ENCODE measurements at regions not wholly inside any gene's neighbourhood (a gene's known extent, or its start where the extent isn't known, plus 50 kb on each side); places are given as distances from the start of the nearest gene placed in this dataset.

GRCh38 chr6:101296169-101296960 lies 97.1 kb upstream of the GRIK2 start:
- TF ChIP-seq ZNF251 (CRISPR knock-in tag; IDR thresholded peaks at IDR 0.05) (no peak), FOXK2 (IDR thresholded peaks at IDR 0.05) (no peak), PRDM10 (CRISPR knock-in tag; IDR thresholded peaks at IDR 0.05; ENCODE audit: low read depth) (no peak), THRA (CRISPR knock-in tag; IDR thresholded peaks at IDR 0.05; ENCODE audit: borderline replicate concordance) (no peak), REST (IDR thresholded peaks at IDR 0.05; ENCODE audit: borderline replicate concordance in 1 of 2, low read depth in 1 of 2, low read length in 2 of 2) (no peak), POLR2AphosphoS5 (IDR thresholded peaks at IDR 0.05; ENCODE audit: low read depth, low read length) (no peak), MLXIP (CRISPR knock-in tag; IDR thresholded peaks at IDR 0.05; ENCODE audit: borderline replicate concordance) (no peak)
- TF ChIP-seq, protein P1, sequence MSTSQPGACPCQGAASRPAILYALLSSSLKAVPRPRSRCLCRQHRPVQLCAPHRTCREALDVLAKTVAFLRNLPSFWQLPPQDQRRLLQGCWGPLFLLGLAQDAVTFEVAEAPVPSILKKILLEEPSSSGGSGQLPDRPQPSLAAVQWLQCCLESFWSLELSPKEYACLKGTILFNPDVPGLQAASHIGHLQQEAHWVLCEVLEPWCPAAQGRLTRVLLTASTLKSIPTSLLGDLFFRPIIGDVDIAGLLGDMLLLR (CRISPR knock-in tag; IDR thresholded peaks at IDR 0.05): no peak
- TF ChIP-seq, protein P2, sequence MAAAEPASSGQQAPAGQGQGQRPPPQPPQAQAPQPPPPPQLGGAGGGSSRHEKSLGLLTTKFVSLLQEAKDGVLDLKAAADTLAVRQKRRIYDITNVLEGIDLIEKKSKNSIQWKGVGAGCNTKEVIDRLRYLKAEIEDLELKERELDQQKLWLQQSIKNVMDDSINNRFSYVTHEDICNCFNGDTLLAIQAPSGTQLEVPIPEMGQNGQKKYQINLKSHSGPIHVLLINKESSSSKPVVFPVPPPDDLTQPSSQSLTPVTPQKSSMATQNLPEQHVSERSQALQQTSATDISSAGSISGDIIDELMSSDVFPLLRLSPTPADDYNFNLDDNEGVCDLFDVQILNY (CRISPR knock-in tag; conservative IDR thresholded peaks at IDR 0.05): no peak
- TF ChIP-seq, protein P3, sequence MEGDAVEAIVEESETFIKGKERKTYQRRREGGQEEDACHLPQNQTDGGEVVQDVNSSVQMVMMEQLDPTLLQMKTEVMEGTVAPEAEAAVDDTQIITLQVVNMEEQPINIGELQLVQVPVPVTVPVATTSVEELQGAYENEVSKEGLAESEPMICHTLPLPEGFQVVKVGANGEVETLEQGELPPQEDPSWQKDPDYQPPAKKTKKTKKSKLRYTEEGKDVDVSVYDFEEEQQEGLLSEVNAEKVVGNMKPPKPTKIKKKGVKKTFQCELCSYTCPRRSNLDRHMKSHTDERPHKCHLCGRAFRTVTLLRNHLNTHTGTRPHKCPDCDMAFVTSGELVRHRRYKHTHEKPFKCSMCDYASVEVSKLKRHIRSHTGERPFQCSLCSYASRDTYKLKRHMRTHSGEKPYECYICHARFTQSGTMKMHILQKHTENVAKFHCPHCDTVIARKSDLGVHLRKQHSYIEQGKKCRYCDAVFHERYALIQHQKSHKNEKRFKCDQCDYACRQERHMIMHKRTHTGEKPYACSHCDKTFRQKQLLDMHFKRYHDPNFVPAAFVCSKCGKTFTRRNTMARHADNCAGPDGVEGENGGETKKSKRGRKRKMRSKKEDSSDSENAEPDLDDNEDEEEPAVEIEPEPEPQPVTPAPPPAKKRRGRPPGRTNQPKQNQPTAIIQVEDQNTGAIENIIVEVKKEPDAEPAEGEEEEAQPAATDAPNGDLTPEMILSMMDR (CRISPR knock-in tag; IDR thresholded peaks at IDR 0.05): no peak
- TF ChIP-seq, protein P4, sequence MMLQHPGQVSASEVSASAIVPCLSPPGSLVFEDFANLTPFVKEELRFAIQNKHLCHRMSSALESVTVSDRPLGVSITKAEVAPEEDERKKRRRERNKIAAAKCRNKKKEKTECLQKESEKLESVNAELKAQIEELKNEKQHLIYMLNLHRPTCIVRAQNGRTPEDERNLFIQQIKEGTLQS (CRISPR knock-in tag; IDR thresholded peaks at IDR 0.05): no peak
